ENCODE measurements at regions not wholly inside any gene's neighbourhood (a gene's known extent, or its start where the extent isn't known, plus 50 kb on each side); places are given as distances from the start of the nearest gene placed in this dataset.

DNA sequence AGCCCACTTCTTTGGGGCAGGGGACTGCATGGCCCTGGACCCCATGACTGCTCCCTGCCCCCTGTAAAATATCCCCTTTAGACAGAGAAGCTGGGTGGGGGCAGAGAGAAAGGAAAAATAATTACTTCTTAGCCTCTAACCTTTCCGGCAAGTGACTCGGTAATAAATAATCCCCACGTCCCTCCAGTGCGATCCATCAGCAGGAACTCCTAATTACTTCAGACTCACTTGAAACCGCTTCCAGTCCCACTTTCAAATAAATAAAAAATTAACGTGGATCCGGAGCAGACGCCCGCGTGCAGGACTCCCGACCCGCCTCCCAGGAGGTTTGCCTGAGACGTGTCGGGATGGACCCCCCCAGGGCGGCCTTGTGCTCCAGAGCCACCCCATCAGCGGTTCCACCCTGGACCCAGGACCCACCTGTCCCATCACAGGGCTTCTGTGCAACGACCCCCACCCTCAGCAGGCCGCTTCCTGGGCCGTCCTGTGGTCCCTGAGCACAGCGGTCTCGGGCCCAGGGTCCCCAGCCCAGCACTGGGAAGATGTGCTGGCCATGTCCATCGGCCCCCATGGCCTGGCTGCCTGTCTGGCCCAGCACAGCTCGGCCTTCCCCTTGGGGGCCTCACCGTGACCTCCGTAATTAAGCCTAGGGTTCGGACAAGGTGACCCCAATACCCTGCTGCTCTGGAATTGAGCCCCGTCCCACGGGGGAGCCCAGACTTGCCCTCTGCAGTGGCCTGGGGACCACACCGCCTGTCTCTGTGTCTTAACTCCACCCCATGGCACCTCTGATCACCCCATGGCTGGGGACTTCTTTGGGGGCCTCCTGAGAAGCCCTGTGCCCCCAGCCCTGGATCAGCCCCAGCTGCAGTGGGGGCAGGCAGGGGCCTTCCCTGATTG lies 108.0 kb downstream of the UNCX start:
- no peaks in the 10 kb centered on the region for H3K4me1 Mint-ChIP-seq (ENCODE audit: low read depth)
- peaks cover 16% of the 10 kb centered on the region for H3K27me3 Mint-ChIP-seq
- H3K4me3 Mint-ChIP-seq: no peak overlapping the region
- H3K27ac Mint-ChIP-seq: no peak overlapping the region
- H3K9me3 Mint-ChIP-seq (ENCODE audit: low read depth): peaks cover 20% of the 10 kb centered on the region
- H3K36me3 Mint-ChIP-seq: peaks cover 13% of the 10 kb centered on the region

DNA sequence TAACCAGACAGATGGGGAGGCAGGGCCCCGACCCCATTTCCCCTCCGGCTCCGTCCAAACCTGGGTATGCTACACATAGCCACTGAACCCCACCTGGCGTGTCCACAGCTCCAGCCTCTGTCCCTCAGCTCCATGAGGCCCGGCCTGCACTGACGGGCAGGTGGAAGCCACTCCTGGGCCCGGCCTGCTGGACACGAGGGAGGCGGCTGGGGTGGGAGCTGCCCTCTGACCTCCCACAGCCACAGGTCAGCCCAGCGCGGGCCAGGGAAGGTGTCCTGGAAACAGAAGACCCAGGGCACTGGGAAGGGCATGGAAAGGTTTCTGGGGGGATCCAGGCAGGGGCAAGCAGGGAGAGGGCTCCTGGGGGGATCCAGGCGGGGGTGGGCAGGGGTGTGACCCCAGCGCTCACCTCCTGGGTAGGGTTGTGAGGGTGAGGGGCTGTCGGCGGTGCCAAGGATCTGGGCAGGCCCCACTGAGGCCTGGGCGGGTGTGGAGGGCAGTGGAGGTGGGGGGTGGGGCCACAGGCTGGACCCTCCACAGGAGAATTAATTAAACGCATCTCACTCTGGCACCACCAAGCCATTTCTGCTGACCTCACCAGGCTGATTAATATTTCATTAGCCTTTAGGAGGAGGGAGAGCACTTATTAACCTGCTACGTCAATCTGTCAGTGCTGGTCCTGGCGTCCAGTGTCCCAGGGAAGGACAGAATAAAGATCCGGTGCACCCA lies 108.9 kb downstream of the UNCX start:
- Mint-ChIP-seq H3K36me3 (peaks cover 13% of the 10 kb centered on the region), H3K27ac (no peak overlapping the region), H3K9me3 (ENCODE audit: low read depth) (peaks cover 16% of the 10 kb centered on the region), H3K4me3 (no peak overlapping the region), H3K27me3 (peaks cover 14% of the 10 kb centered on the region), H3K4me1 (ENCODE audit: low read depth) (no peaks in the 10 kb centered on the region)

DNA sequence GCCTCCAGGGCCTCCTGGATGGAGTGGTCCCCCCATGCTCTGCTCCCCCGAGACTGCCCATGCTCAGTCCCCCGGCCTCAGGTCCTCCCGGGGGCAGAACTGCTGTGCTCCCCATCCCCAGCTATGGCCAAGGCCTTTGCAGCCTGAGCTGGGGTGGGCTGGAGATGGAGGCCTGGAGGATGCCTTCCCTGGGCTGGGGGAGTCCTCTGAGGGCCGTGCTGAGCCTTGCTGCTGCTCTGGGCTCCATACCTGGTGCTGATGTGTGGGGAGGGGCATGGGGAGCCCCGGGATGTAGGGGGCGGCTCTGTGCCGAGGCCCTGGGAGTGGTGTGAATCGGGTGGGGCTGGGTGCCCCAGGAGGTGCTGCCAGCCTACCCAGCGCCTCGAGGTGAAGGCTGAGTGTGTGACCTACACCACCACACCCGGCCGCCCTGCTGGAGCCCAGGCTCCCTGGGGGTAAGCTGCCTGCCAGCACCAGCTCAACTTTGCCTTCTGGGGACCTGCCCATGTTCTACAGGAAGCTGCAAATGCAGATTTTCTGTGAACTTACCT lies 109.5 kb downstream of the UNCX start:
- H3K4me1 Mint-ChIP-seq (ENCODE audit: low read depth): no peaks in the 10 kb centered on the region
- H3K27me3 Mint-ChIP-seq: peaks cover 14% of the 10 kb centered on the region
- H3K4me3 Mint-ChIP-seq: no peak overlapping the region
- no peak overlapping the region for H3K27ac Mint-ChIP-seq
- peaks cover 12% of the 10 kb centered on the region for H3K36me3 Mint-ChIP-seq
- H3K9me3 Mint-ChIP-seq (ENCODE audit: low read depth): peaks cover 14% of the 10 kb centered on the region

DNA sequence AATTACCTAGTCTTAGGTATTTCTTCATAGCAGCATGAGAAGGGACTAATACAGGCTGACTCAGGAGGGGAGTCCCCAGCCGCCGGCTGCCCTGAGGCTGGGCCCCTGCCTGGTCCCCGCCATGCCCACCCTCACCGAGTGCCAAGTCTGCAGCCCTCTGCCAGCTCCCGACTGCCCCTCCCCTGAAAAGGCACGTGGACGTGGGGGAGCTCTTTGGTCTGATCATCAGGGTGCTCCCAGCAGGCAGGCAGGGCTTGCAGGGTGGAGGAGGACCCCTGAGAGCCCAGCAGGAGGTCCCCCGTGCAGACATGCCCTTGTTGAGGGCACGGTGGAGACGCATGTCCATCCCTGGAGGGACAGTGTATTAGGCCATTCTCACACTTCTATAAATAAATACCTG lies 110.9 kb downstream of the UNCX start:
- H3K4me1 Mint-ChIP-seq (ENCODE audit: low read depth): no peaks in the 10 kb centered on the region
- no peak overlapping the region for H3K4me3 Mint-ChIP-seq
- peaks cover 9% of the 10 kb centered on the region for H3K36me3 Mint-ChIP-seq
- peaks cover 7% of the 10 kb centered on the region for H3K9me3 Mint-ChIP-seq (ENCODE audit: low read depth)
- peaks cover 10% of the 10 kb centered on the region for H3K27me3 Mint-ChIP-seq
- H3K27ac Mint-ChIP-seq: no peak overlapping the region

DNA sequence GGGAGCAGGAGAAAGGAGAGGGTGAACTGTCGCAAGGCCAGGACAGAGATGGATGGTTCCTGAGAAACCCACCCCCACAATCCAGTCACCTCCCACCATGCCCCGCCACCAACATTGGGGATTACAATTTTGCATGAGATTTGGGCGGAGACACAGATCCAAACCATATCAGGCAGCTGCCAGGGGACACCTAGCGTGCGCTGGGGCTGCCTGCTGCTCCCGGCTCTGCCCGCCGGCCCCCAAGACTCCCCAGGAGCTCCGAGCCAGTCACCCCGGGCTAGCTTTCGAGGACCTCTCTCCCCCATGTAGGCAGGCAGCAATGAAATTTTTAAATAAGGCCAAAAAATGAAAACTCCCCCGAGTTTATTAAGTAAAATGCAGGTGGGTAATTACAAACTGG lies 111.7 kb downstream of the UNCX start:
- peaks cover 2% of the 10 kb centered on the region for H3K9me3 Mint-ChIP-seq (ENCODE audit: low read depth)
- H3K4me1 Mint-ChIP-seq (ENCODE audit: low read depth): no peaks in the 10 kb centered on the region
- no peak overlapping the region for H3K4me3 Mint-ChIP-seq
- peaks cover 5% of the 10 kb centered on the region for H3K27me3 Mint-ChIP-seq
- peaks cover 3% of the 10 kb centered on the region for H3K36me3 Mint-ChIP-seq
- no peak overlapping the region for H3K27ac Mint-ChIP-seq

DNA sequence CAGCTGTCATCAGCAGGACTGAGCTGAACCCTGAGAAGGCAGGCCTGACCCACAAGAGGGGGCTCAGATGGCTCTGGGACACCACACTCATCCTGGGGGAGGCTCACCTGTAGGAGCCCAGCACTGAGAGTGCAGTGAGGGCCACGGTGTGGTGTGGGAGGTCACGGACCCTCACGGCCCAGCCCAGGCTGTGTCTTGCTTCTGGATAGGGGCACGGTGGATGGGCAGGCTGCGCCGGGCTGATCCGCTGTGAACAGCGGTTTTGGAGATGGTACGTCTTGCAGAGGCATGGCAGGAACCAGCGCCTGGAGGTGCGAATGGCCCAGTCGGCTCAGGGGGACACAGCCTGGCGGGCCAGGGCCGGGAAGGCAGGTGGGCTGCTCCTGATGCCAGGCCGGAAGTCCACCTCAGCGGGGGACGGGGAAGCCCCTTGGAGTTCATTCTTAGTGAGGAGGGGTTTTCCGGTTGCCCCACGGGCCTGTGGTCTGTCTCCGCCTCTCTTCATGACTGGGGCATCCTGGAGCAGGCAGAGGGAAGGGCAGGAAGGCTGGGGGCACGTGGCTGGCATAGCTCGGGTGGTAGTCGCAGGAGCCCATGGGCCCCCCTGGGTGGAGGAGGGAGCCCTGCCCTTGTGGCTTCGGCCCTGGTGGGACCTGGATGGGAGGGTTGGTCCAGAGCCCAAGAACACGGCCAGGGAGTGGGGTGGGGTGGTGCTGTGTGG lies 112.5 kb downstream of the UNCX start:
- no peak overlapping the region for H3K27ac Mint-ChIP-seq
- H3K27me3 Mint-ChIP-seq: peaks cover 1% of the 10 kb centered on the region
- no peak overlapping the region for H3K4me3 Mint-ChIP-seq
- H3K9me3 Mint-ChIP-seq (ENCODE audit: low read depth): no peaks in the 10 kb centered on the region
- H3K36me3 Mint-ChIP-seq: no peaks in the 10 kb centered on the region
- H3K4me1 Mint-ChIP-seq (ENCODE audit: low read depth): no peaks in the 10 kb centered on the region

DNA sequence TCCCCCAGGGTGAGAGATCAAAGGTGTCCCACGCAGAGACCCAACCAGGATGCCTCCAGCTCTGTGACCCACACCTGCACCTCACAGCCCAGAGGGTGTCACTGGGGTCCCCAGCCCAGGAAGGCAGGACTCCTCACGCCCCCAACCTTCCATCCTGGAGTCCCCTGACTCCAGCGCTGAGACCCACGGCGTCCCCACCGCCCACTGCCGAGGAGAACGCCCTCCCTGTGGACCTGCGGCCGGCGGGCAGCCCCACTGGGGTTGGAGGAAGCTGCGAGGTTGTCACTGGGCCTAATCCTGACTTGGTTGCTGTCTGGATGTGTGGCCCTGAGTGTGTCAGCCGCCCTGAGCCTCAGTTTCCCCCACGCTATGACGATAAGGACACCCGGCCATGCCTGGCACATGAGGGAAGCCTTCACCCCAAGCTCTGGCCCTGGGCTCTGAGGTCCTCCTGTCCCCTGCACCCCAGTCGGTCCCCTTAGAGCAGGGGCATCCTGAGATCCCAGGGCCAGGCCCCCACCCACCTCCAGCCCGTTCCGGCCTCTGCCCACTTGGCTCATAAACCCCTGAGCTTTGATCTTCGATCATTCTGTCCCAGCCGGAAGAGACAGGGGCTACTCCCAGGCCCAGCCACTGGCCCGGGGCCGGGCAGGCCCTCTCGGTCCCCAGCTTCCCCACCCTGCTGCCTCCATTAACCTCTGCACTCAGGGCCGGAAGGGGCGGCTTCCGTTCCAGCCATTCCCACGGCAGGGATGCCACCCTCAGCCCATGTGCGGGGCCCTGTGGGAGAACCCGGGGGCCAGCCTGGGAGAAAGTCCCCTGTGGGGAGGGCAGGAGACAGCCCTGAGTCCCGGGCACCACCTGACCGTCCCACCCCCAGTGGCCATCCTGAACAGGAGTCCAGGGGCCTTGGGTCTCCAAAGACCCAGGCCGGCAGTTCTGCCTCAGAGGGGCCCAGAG lies 113.2 kb downstream of the MICALL2 start:
- Mint-ChIP-seq H3K4me1 (ENCODE audit: low read depth) (no peaks in the 10 kb centered on the region), H3K4me3 (no peak overlapping the region), H3K9me3 (ENCODE audit: low read depth) (no peaks in the 10 kb centered on the region)

DNA sequence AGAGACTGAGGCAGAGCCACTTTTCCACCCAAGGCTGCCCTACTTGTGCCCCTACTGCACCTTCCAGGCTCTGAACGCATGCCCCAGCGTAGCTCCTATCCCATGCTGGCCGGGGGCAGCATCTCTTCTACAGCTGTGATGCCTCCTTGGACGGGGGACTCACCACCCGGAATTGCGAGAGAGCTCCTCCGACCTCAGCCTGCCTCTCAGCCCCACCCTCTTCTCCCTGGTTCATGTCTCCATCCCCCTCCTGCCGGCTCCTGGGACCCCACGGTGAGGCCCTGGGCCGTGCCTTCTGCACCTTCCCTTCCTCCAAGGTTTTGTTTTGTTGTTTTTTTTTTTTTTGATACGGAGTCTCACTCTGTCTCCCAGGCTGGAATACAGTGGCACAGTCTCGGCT lies 112.4 kb downstream of the MICALL2 start:
- H3K4me1 Mint-ChIP-seq (ENCODE audit: low read depth): no peaks in the 10 kb centered on the region
- H3K36me3 Mint-ChIP-seq: no peaks in the 10 kb centered on the region
- no peak overlapping the region for H3K27ac Mint-ChIP-seq
- no peak overlapping the region for H3K4me3 Mint-ChIP-seq
- H3K9me3 Mint-ChIP-seq (ENCODE audit: low read depth): no peaks in the 10 kb centered on the region
- H3K27me3 Mint-ChIP-seq: peaks cover 1% of the 10 kb centered on the region

More for the DNA sequence above, 113.2 kb downstream of the MICALL2 start:
- Mint-ChIP-seq H3K27me3 (peaks cover 1% of the 10 kb centered on the region), H3K36me3 (no peaks in the 10 kb centered on the region), H3K27ac (no peak overlapping the region)

DNA sequence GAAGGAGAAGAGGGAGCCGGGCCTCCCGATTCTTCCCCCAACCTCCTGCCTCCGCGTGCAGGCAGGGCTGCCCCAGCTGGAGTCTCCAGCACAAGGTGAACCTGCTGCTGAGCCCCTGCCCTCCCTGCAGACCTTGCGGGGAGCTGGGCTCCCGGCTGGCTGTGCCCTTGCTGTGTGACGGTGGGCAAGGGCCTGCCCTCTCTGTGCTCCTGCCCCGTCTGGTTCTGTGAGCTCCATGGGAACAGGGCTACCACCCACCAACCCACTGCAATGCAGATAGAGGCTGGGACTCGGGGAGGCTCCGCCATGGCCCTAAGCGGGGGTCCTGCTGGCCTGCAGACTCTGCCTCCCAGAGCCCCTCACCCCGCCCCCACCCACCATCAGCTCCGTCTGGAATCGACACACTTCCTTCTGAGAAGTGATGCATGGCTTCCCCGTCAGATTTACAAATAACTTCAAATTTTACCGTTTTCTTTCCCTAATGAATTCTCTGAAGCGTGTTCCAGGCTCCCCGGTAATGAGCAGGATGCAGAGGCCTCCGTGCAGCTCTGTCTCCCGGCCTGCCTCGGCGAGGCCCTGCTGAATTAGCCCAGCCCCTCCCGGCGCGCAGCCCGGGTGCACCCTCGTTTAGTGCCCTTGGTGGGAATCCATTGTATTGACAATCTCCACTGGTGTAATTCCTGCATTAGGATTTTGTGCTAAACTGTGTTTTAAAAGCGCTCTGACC lies 111.0 kb downstream of the MICALL2 start:
- Mint-ChIP-seq H3K9me3 (ENCODE audit: low read depth) (no peaks in the 10 kb centered on the region), H3K27ac (no peak overlapping the region), H3K36me3 (no peaks in the 10 kb centered on the region), H3K4me1 (ENCODE audit: low read depth) (no peaks in the 10 kb centered on the region), H3K4me3 (no peak overlapping the region), H3K27me3 (peaks cover 1% of the 10 kb centered on the region)

DNA sequence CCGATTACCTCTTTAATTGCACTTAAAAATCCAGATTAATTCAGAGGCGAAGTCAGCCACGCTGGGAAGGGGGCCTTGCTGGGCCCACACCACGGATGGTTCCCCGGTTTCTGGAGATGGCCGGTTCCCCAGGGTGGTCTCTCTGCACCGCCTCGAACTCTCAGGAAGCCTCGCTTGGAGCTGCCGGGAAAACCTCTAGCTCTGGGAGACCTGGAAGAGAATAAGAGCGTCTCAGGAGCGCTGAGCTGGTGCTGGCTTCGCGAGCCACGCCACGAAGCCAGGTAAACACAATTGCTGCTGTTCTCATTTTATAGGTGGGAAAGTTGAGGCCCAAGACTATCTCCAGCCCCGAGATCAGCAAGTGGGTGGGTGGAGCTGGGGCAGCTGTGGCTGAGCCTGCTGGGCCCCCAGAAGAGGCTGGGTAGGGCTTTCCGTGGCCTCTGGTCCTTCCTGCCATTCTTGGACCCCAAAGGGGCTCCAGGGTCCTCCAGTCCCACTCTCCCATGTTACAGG lies 110.4 kb downstream of the MICALL2 start:
- no peaks in the 10 kb centered on the region for H3K9me3 Mint-ChIP-seq (ENCODE audit: low read depth)
- H3K4me1 Mint-ChIP-seq (ENCODE audit: low read depth): no peaks in the 10 kb centered on the region
- no peaks in the 10 kb centered on the region for H3K36me3 Mint-ChIP-seq
- peaks cover 1% of the 10 kb centered on the region for H3K27me3 Mint-ChIP-seq
- no peak overlapping the region for H3K4me3 Mint-ChIP-seq
- no peak overlapping the region for H3K27ac Mint-ChIP-seq

DNA sequence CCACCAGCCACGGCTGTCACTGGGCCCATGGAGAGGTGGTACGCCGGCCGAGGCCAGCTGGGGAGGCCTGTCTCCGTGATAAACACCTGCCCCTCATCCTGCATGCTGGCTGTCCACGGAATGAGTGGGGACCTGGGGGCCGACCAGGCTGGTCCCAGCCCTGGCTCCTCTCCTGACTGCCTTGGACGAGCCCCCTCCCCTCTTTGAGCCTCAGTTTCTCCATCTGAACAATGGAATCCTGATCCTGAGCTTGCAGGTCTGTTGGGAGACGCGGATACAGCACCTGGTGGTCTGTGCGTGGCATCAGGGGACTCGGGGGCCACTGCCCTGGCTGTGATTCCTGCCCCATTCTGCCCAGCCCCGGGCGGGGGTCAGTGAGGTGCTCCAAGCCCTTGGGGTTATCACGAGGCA lies 109.9 kb downstream of the MICALL2 start:
- no peaks in the 10 kb centered on the region for H3K36me3 Mint-ChIP-seq
- no peak overlapping the region for H3K4me3 Mint-ChIP-seq
- no peaks in the 10 kb centered on the region for H3K4me1 Mint-ChIP-seq (ENCODE audit: low read depth)
- no peaks in the 10 kb centered on the region for H3K9me3 Mint-ChIP-seq (ENCODE audit: low read depth)
- no peak overlapping the region for H3K27ac Mint-ChIP-seq
- peaks cover 1% of the 10 kb centered on the region for H3K27me3 Mint-ChIP-seq

DNA sequence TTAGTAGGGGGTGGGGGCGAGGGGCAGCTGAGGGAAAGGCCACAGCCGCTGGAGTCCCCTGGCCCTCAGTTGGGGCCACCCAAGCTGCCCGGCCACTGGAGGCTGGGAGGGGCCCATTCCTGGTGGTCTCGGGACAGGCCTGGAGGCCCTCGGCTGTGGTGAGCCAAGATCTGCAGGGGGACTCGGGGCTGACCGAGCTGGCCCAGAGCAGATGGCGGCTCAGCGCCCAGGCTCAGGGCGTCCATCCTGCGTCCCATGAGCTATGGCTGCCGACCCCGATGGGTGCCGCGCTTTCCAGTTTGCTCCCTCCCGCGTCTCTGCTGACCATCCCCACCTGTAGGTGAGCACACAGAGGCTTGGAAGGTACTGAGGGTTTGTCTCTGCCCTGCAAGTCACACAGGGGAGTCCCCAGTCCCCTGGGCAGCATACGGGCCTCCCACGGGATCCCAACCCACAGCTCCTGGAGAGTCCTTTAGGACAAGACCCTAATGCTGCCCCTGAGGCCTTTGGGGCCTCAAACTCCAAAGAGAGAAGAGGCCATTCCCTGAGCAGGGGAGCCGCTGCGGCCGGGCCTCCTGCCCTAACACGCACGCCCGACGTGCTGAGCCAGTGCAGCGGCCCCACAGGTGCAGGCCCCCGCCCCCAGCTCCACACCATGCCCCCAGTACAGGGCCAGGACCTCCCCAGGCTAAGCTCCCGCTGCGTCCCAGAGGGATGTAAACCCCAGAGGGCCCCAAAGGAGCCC lies 107.2 kb downstream of the MICALL2 start:
- H3K4me1 Mint-ChIP-seq (ENCODE audit: low read depth): no peaks in the 10 kb centered on the region
- no peak overlapping the region for H3K4me3 Mint-ChIP-seq
- H3K9me3 Mint-ChIP-seq (ENCODE audit: low read depth): no peaks in the 10 kb centered on the region
- H3K36me3 Mint-ChIP-seq: no peaks in the 10 kb centered on the region
- no peak overlapping the region for H3K27ac Mint-ChIP-seq
- H3K27me3 Mint-ChIP-seq: peaks cover 5% of the 10 kb centered on the region

Measured in activated naive CD8-positive, alpha-beta T cell (primary cell).